ENCODE measurements at regions not wholly inside any gene's neighbourhood (a gene's known extent, or its start where the extent isn't known, plus 50 kb on each side); places are given as distances from the start of the nearest gene placed in this dataset.

- TF ChIP-seq CTCF (tag by site-specific recombination; IDR thresholded peaks at IDR 0.05) = no peak
- no peak for TF ChIP-seq ZBTB49 (tag by site-specific recombination; IDR thresholded peaks at IDR 0.05; ENCODE audit: low read depth)
- no peak for TF ChIP-seq ZNF10 (tag by site-specific recombination; IDR thresholded peaks at IDR 0.05)
- no peak for TF ChIP-seq ZNF510 (tag by site-specific recombination; IDR thresholded peaks at IDR 0.05; ENCODE audit: insufficient replicate concordance)
- no peak for TF ChIP-seq ZNF777 (tag by site-specific recombination; IDR thresholded peaks at IDR 0.05; ENCODE audit: borderline replicate concordance)
- no peak for TF ChIP-seq PRDM1 (tag by site-specific recombination; IDR thresholded peaks at IDR 0.05)
- TF ChIP-seq ZNF248 (tag by site-specific recombination; IDR thresholded peaks at IDR 0.05) = no peak
- TF ChIP-seq ZNF24 (tag by site-specific recombination; IDR thresholded peaks at IDR 0.05) = no peak
- no peak for TF ChIP-seq ZNF707 (tag by site-specific recombination; IDR thresholded peaks at IDR 0.05)
These were observed 217.0 kb downstream of the GUCY2F start for GRCh38 chrX:109264878-109265277.

Data from HEK293 (cell line).